CD4-positive, alpha-beta T cell treated with Interleukin-15 for 1 hour (primary cell): ENCODE measurements at regions not wholly inside any gene's neighbourhood (a gene's known extent, or its start where the extent isn't known, plus 50 kb on each side); places are given as distances from the start of the nearest gene placed in this dataset.
"Not testable (repeated sequence)": the region's sequence is repeated elsewhere in the genome, so short reads cannot be mapped to it uniquely, and the experiment has no call there.

Experiments
- DNase-seq: peaks from one replicate; pipeline ENCODE4 v3.0.0-alpha.2; 2020

DNA sequence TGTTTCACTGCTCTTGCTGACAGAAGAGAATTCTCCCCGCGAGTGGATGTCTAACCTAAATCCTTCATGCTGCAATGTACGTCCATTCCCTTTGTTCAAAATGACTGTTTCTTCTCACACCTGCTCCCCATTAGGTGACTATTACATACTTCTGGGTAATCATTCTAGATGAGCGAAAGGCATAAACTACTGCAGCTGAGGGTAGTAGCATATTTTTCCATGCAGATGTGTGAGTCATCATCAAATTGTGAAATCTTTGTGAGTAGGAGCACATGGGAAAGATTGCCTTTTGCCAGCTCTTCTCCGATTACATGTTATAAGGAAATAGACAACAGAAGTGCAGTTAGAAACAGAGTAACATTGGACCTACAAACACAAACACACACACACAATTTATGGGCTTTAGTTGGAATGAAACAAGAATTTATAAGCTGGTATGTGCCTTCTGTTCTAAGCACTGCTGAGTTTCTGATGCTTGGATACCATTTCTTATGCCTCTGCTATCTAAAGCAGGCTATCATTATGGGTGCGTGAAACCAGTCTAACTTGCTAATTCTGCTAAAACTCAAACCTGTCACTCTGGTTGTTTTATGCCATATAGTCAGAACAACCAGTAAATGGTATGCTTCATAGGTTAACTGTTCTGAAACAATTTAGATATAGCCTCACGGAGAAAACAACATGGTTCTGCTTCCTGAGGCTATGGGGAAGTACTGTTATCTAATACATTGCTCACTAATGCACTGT is 346.9 kb upstream of the PSMD7 start:
- DNase-seq = no peak

DNA sequence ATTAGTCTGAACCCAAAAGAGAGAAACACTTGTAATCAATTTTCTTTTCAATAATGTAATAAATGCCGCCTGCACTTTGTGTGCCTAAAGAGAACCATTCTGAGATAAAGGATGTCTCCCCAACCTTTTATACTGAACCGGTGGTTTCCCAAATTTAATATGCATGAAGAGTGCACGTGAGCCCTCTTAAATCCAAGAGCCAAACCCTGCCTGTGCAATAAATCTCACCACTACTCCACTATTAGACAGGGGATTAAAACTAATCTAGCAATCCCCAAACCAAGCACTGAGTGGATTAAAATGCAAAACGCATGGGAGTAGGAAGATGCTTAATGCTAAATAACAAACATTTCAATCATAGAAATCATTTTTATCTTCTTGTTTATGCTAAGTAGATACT is 351.0 kb upstream of the PSMD7 start:
- no peak for DNase-seq

DNA sequence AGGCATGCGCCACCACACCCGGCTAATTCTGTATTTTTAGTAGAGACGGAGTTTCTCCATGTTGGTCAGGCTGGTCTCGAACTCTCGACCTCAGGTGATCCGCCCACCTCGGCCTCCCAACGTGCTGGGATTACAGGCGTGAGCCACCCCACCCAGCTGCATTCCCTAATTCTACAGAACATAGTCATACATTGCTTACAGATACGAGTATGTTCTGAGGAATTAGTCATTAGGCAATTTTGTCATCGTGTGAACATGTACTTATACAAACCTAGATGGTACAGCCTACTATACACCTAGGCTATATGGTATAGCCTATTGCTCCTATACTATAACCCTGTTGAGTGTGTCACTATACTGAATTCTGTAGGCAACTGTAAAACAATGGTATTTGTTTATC is 353.4 kb upstream of the PSMD7 start:
- not testable (repeated sequence) for DNase-seq

DNA sequence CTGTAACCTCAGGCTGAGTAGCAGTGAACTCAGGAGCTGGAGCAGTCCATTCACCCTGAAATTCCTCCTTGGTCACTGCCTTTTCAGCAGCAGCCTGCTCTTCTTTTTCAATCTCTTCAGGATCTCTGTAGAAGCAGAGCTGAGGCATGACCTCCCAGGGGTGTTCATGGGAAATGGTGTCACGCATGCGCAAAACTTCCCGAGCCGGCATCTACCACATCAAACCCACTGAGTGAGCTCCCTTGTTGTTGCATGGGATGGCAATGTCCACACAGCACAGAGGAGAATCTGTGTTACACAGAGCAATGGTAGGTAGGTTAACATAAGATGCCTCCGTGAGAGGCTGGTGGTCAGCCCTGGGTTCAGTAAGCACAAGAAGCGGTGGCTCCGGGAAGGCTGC is 355.8 kb upstream of the PSMD7 start:
- not testable (repeated sequence) for DNase-seq

DNA sequence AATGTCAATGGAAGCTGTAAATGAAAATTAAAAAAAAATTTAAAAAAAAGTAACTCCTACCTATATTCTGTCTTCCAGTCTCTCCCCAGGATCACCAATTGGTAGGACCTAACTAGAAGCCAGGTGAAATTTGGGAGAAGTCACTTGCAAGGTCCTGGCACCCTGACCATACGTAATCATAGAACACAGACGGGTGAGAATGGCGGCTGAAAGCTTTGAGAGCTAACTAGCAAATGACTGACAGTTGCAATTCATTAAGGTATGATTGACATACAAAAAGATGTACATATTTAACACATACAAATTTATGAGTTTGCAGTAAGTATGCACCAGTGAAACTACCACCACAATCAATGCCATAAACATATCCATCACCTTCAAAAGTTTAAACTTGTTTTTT is 372.7 kb upstream of the PSMD7 start:
- no peak for DNase-seq

DNA sequence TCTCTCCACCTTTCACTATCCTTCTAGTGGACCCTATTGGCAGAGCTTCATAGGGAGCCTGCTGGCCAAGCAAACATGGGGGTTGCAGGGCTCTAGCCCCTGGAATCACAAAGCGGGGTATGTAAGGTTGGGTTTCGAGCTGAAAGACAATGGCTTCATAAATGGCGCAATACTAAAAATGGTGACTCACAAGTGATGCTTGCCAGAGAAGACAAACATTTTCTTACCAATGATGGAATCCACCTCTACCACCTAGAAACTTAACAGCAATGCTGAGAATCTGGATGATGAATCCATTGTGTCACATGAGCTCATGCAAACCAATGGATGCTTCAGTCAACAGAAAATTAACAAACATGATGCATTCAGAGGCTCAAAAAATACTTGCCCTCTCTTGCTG is 375.3 kb upstream of the PSMD7 start:
- no peak for DNase-seq

DNA sequence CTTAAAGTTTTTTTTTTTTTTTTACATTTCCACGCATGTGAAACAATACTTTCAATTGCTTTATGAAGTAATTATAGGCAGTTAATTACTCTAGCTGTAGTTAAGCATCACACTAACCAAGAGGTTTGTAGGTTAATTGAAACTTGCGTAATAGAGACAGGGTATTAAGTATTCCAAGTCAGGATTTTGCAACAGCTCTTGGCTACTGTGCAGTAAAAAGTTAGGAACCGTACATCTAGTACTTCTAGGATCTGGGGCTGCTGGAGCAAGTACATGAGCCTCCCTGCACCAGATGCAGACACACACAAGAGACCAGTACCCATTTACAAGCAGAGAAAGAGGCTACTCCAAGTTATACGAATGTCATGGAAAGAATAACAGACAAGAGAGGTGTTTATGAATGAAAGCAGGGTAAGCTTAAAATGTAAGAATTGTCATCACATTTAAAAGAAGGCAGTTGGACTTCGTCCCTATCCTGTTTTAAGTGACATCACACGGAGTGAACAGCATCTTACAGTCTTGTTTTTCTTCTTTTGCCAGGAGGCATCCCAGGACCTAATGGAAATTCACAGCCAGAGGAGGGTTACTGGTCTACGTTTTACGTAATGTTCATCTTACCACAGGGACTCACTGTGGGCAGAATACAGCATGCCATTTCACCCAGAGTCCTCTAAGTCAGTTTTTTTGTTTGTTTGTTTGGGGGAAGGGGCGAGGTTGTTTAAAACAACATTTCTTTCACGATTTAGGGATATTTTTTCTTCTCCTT is 379.6 kb upstream of the PSMD7 start:
- no peak for DNase-seq

DNA sequence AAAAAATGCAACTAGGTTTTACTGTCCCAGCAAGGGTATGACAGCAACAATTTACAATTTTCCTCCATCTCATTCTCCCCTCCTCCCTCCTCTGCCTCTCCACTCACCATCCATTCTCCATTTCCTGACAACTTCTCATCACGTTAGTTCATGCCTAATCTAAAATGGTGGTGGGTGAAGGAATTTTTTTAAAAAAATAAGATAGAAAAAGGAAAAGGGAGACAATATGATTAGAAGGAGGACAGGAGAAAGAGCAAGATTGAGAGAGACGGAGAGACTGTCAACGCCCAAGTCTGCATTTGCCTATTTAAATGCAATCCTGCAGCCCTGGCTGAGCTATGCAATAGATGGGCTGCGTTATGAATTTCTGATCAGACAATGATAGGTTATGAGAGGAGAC is 380.7 kb upstream of the PSMD7 start:
- DNase-seq = no peak

DNA sequence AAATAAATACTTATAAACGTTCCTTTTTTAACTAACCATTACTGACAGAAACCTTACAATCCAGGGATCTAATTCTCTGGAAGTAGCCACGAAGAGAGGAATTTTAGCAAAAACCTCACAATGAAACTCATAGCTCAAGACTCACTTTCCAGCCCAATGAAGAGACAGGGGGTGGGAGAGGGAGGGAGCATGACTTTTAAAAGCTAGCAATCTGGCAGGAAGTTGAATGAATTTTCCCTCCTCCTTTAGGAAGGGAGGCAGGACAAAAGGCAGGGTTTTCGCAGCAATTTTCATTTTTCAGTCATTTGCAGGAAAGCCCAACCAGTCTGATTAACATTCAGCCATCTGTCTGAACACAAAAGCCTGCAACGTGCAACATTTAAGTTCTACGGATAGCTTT is 381.5 kb upstream of the PSMD7 start:
- no peak for DNase-seq

DNA sequence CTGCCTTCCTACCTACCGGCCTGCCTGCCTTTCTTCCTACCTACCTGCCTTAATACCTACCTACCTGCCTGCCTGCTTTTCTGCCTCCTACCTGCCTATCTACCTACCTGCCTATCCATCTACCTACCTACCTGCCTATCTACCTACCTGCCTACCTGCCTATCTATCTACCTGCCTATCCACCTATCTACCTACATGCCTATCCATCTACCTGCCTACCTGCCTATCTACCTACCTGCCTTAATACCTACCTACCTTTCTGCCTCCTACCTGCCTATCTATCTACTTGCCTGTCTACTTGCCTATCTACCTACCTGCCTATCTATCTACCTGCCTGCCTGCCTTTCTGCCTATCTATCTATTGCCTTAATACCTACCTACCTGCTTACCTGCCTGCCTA is 383.8 kb upstream of the PSMD7 start:
- no peak for DNase-seq

DNA sequence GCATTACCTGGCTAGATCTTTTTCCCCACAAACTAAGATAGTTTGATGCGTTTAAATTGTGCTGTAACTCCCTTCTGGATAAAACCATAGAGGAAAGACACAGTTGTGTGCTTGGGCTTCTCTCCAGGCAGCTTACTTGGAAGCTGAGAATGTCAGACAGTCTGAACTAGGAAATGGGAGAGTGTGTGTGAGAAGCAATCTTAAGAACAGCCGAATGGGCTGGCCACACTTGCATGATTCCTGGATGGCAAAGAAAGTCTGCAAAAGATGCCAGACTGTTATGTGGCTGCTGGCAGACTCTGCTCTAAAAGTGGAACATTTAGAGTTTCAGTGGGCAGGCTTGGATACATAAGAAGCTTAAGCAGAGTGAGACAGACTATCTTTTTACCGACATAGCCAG is 384.3 kb upstream of the PSMD7 start:
- no peak for DNase-seq

DNA sequence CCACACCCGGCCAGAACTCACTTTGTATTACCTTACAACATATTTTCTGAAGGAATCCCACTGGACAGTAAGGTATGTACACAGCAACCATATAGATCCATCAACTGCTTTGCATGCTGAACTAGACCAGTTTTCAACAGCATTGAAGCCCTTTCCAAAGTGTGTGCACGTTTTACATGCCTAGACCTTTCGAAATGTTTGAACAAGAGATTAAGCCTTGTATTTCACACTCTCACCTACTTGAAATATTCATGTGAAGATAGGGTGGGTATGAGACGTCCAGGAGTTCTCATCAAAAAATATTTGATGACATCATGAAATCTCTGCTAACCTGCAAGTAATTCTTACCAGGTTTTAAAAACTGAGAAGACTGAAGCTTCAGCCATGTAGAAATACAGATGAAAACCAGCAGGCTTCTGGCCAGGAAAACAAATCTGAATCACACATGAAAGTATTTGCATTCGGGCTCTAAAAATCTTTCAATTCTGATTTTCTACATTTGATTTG is 387.0 kb upstream of the PSMD7 start:
- no peak for DNase-seq

DNA sequence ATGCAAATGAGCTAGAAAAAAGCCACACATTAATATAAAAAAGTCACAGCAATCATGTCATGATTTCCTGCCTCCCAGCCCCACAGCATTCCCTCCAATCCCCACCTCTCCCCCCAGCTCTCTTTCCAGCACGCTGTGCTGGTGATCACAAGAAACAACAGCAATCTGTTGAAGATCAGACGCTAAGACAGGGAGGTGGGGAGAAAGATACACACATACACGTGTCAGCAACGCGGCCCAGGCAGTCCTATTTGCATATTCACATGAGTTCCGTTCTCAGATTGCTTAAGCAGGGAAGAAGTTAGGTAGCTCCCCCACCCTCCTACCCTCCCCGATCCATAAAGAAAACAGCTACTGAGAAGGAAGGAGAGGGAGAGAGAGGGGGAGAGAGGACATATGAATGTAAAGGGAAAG is 405.5 kb upstream of the PSMD7 start:
- no peak for DNase-seq

DNA sequence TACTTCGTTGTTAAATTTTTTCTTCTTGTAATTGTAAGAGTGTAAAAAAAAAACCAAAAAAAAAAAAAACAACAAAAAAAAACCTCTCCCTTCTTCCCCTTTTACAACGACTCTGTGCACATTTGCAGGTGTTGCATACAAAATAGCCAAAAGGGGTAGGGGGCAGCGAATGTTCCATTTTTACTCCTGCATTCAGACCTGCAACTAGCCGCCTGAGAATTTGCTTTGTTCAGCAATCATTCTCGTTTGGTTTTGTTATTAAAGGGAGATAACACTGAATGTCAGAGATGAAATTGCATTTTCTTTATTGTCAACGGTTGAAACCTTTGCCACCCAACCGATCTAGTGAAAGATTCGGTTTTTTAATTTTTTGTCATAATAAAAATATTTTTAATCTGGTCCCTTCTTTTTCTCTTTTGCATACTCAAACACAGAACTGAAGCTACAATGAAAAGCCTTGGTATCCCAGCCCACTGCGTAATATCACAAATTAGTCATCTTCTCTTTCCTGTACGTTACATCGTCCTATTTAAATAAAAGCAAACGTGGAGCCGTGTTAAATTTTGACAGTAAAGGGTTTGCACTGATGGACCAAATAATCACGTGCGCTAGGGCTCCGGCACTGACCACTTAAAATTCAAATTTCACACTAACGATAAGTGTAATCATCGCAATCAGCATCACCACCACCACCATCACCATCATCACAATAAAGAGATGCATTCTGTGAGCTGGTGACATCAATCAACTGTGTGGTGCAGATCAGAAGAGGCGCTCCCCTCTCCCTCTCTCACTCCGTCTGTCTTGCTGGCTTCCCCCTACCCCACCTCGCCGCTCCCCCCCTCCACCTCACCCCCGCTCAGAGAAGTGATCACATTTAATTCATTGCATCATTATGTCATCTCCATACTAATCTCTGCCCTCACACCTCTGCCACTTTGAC is 406.2 kb upstream of the PSMD7 start:
- DNase-seq = no peak

DNA sequence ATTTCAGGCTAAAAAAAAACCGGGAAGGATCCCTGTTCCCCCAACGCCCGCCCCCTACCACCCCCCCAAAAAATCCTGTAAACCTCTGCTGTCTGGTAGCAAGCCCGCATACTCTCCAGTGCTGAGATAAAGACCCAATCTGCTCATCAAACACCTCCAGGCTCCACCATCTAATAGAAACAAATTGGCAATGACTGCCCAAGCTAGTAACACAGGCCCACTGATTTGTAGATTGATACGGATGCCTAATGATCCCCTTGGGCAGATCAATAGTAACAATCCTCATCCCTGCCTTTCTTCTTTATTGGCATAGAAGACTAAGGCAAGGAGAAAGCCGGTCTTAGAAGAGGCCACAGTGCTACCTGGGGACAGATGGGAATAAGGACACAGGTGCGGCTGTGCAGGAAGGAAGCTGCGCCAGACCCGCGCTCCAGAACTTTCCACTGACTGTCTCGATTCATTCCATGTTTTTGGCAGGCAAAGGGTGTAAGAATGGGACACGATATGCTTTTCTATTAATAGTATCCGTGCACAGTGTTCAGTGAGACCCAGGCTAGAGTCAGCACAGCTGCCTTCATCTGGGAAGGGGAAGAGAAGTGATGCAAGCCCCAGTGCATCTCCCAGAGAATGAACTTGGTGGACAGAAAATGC is 407.6 kb upstream of the PSMD7 start:
- no peak for DNase-seq

DNA sequence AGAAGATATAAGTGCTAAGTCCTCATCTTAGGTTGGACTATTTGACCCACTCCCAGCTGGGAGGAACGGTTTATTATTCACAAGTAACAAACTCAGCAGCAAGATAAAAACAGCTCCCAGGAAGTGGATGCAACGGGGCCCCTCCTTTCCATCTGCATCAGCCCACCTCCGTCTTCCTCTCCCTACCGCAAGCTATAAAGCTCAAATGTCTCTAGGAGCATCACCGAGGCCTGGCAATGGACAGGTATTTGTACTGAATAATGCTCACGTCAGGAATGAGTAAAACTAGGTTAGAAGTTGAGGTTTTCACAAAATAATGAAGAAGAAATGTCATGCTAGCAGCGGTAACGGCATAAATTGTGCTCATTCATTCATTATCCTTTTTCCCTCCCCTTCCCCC is 408.7 kb upstream of the PSMD7 start:
- DNase-seq = no peak

DNA sequence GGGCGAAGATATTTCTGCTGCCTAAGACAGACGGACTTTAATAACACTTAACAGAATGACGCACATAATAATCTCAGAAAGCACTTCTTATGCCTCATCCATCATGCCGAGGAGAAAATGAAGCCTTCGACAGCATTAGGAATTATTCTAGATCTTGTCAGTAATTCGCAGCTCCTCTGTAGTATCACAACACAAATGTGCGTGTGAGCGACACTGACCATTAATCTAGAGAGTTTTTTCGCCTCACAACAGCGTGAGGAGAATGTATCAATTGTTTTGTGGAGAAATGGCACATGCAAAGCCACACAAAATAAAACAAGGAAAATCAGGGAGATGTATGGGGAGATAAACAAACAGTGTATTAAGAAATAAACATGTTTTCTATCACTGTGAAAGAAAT is 410.2 kb upstream of the PSMD7 start:
- no peak for DNase-seq

DNA sequence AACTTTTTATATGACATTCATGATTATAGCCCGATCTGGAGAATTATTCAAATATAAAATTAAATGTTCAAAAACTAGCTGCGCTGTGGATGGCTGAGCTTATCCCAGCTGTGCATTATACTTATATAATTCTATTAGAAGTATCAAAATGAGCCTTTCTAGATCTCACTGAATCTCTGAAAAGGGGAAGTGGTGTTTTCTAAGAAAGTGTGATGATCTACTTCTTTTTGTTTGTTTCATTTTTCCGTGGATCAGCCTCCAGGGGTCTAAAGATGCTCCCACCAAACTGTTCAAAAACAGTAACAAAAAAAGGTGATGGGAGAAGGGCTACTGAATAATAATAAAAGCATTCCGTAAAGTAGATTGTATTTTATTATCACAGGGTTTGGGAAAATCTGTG is 411.3 kb upstream of the PSMD7 start:
- no peak for DNase-seq

DNA sequence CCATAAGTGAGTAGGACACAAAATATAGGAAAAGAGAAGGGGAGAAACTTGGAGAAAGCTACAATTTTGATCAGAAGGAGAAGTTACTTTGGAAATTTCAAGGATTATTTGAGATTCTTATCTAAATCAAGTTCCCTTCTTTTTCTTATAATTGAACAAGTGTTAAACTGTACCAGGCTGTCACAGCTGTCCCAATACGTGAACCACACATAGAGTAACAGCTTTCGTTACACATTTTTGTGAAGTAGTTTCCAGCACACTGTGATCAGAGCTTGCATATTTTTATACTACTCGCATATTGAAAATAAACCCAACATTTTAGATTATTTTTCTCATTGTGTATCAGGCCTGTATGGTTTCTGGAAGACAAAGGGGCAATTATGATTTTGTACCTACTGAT is 412.8 kb upstream of the PSMD7 start:
- no peak for DNase-seq

DNA sequence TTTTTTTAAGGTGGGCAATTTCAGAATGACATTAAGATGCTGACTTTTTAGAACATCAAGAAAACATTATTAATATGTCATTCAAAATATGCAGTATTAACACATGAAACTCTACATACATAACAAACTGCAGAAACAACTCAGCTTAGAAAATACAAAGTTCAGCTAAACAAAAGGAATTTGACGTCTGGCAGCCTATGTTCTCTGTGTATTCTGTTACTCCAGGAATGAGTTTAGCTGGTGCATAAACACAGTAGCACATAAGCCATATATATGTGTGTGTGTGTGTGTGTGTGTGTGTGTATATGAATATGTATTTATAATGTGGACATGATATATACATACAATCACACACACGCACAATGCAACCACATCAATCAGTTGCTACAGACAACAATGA is 413.5 kb upstream of the PSMD7 start:
- no peak for DNase-seq

DNA sequence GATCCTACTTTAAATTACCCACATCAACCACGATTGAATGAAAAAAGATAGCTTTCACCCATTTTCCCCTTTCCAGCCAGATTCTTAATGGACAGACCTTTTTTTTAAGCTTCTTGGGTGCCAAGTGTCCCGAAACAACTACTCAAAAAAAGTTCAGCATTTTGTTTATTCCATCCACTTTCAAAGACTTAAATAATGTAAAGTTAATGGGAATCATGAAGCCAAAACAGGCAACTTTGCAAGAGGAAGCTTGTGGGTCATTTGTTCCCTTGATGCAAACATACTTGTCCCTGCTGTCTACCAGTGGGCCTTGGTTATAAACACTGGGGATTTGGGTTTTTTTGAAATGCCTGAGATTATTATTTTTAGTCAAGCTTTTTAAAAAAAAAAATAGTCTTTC is 414.0 kb upstream of the PSMD7 start:
- no peak for DNase-seq

DNA sequence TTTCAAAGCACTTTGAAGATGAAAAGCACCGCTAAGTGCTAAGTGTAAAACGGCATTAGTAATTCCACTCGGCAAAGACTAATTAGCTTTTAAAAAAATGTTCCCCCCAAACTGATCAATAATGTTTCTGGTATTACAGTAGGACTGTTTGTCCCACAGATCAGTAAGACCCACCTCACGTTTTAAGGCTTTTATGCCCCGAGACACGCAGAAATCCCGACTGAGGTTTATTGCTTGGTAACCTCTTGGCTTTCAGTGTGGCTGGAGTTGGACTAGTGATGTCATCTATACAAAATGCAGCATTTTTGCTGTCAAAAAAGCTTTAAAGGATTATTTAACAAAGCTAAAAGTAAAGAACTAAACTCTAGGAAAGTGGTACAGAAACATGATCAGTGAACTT is 414.6 kb upstream of the PSMD7 start:
- no peak for DNase-seq

DNA sequence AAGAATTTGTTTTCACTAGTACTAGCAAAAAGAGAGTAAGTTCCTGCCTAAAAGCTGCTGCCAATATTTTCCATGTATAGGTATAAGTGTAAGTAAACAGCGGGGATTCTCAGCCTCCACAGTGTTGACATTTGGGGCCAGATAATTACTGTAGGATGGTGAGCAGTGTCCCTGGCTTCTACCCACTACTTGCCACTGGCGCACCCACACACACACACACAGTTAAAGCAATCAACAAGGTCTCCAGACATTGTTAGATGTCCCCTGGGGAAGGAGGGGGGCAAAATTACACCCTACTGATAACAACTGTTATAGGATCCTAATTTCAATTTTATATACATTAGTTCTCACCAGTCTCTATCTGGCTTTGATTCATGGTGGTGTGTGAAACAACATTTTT is 417.0 kb upstream of the PSMD7 start:
- DNase-seq = no peak
